ENCODE measurements at regions not wholly inside any gene's neighbourhood (a gene's known extent, or its start where the extent isn't known, plus 50 kb on each side); places are given as distances from the start of the nearest gene placed in this dataset.

GRCh38 chr2:121904656-121905055 is 149.2 kb downstream of the TSN start:
- H3K4me3 ChIP-seq (ENCODE audit: low read depth, low read length), result no peak overlapping the region
- DNase-seq (ENCODE audit: low read depth, low spot score), result no peak
- TF ChIP-seq CTCF (IDR thresholded peaks at IDR 0.05; ENCODE audit: low read depth, low read length), result no peak
- in situ Hi-C loops (cut with HindIII; ENCODE audit: low sequenced_read_pairs), result no loop called here

GRCh38 chr2:121905201-121905600 is 149.8 kb downstream of the TSN start:
- no peak for TF ChIP-seq CTCF (IDR thresholded peaks at IDR 0.05; ENCODE audit: low read depth, low read length)
- in situ Hi-C loops (cut with HindIII; ENCODE audit: low sequenced_read_pairs), result no loop called here
- no peak for DNase-seq (ENCODE audit: low read depth, low spot score)
- no peak overlapping the region for H3K4me3 ChIP-seq (ENCODE audit: low read depth, low read length)

- TF ChIP-seq CTCF (IDR thresholded peaks at IDR 0.05; ENCODE audit: low read depth, low read length), result no peak
- H3K4me3 ChIP-seq (ENCODE audit: low read depth, low read length), result no peak overlapping the region
- no peak for DNase-seq (ENCODE audit: low read depth, low spot score)
- in situ Hi-C loops (cut with HindIII; ENCODE audit: low sequenced_read_pairs), result no loop called here
Observed at GRCh38 chr2:121906170-121906569, 150.7 kb downstream of the TSN start.

GRCh38 chr2:121907928-121908327 is 152.5 kb downstream of the TSN start:
- in situ Hi-C loops (cut with HindIII; ENCODE audit: low sequenced_read_pairs), result no loop called here
- DNase-seq (ENCODE audit: low read depth, low spot score), result no peak
- H3K4me3 ChIP-seq (ENCODE audit: low read depth, low read length), result no peak overlapping the region
- no peak for TF ChIP-seq CTCF (IDR thresholded peaks at IDR 0.05; ENCODE audit: low read depth, low read length)

GRCh38 chr2:121910139-121910538 is 154.7 kb downstream of the TSN start:
- DNase-seq (ENCODE audit: low read depth, low spot score), result no peak
- no peak for TF ChIP-seq CTCF (IDR thresholded peaks at IDR 0.05; ENCODE audit: low read depth, low read length)
- in situ Hi-C loops (cut with HindIII; ENCODE audit: low sequenced_read_pairs), result no loop called here
- H3K4me3 ChIP-seq (ENCODE audit: low read depth, low read length), result no peak overlapping the region

GRCh38 chr2:121911036-121911435 is 155.6 kb downstream of the TSN start:
- in situ Hi-C loops (cut with HindIII; ENCODE audit: low sequenced_read_pairs), result no loop called here
- no peak for TF ChIP-seq CTCF (IDR thresholded peaks at IDR 0.05; ENCODE audit: low read depth, low read length)
- H3K4me3 ChIP-seq (ENCODE audit: low read depth, low read length), result no peak overlapping the region
- no peak for DNase-seq (ENCODE audit: low read depth, low spot score)

- TF ChIP-seq CTCF (IDR thresholded peaks at IDR 0.05; ENCODE audit: low read depth, low read length), result no peak
- in situ Hi-C loops (cut with HindIII; ENCODE audit: low sequenced_read_pairs), result no loop called here
- no peak for DNase-seq (ENCODE audit: low read depth, low spot score)
Observed at GRCh38 chr2:121917143-121917542, 161.7 kb downstream of the TSN start.

More at GRCh38 chr2:121917143-121917542, 161.7 kb downstream of the TSN start:
- H3K4me3 ChIP-seq (ENCODE audit: low read depth, low read length), result no peak overlapping the region

Data from astrocyte of the spinal cord (primary cell).